Kidney epithelial cell (primary cell): ENCODE measurements at regions not wholly inside any gene's neighbourhood (a gene's known extent, or its start where the extent isn't known, plus 50 kb on each side); places are given as distances from the start of the nearest gene placed in this dataset.

Experiments used
- DNase-seq: peaks from one replicate; pipeline ENCODE4 v3.0.0-alpha.2; 2010; ENCODE audit warnings: low read depth
- H3K27me3 ChIP-seq: 2 replicates; pipeline ENCODE4 v1.6.0; 2011; ENCODE audit warnings: low read length; ENCODE audit not compliant: control insufficient read depth, insufficient read depth
- H3K36me3 ChIP-seq: 2 replicates; pipeline ENCODE4 v1.5.1; 2011; ENCODE audit warnings: low read length; ENCODE audit not compliant: control insufficient read depth, insufficient read depth
- H3K4me3 ChIP-seq: 2 replicates; pipeline ENCODE4 v1.5.1; 2011; ENCODE audit warnings: low read depth, mild to moderate bottlenecking, control low read depth, low read length
- TF ChIP-seq, protein P1 (sequence below): IDR thresholded peaks from 2 replicates; pipeline ENCODE4 v1.5.1; 2011; ENCODE audit warnings: mild to moderate bottlenecking, moderate library complexity, low read length, control low read depth, inconsistent platforms; ENCODE audit not compliant: insufficient read depth, poor library complexity, severe bottlenecking

- DNase-seq, result no peak
- H3K36me3 ChIP-seq, result no peaks in the 10 kb centered on the region
- no peaks in the 10 kb centered on the region for H3K27me3 ChIP-seq
- H3K4me3 ChIP-seq, result no peak overlapping the region
- TF ChIP-seq, protein P1, sequence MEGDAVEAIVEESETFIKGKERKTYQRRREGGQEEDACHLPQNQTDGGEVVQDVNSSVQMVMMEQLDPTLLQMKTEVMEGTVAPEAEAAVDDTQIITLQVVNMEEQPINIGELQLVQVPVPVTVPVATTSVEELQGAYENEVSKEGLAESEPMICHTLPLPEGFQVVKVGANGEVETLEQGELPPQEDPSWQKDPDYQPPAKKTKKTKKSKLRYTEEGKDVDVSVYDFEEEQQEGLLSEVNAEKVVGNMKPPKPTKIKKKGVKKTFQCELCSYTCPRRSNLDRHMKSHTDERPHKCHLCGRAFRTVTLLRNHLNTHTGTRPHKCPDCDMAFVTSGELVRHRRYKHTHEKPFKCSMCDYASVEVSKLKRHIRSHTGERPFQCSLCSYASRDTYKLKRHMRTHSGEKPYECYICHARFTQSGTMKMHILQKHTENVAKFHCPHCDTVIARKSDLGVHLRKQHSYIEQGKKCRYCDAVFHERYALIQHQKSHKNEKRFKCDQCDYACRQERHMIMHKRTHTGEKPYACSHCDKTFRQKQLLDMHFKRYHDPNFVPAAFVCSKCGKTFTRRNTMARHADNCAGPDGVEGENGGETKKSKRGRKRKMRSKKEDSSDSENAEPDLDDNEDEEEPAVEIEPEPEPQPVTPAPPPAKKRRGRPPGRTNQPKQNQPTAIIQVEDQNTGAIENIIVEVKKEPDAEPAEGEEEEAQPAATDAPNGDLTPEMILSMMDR, result no peak
Observed at GRCh38 chr11:128391811-128392210, 195.5 kb downstream of the ETS1 start.

DNA sequence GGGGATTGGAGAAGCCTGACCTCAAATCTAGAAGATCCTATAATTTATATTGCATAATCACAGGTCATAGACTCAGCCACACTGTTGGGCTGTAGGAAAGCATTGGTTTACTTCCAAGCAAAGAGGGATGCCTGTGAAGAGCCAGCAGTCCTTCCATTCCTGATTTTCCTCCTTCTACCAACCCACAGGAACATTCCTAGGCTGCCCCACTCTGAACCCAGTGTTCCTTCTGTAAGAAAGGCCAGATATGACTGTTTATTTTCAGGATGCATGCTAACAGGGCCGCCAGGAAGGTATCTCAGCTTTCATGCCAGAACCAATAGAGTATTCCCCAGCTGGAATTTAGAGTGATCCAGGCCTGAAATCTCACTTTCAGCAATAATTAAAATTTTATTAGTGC lies 197.1 kb downstream of the ETS1 start:
- no peaks in the 10 kb centered on the region for H3K36me3 ChIP-seq
- TF ChIP-seq, protein P1, result no peak
- H3K4me3 ChIP-seq, result no peak overlapping the region
- no peak for DNase-seq
- H3K27me3 ChIP-seq, result no peaks in the 10 kb centered on the region

- TF ChIP-seq, protein P1, result no peak
- DNase-seq, result no peak
- H3K36me3 ChIP-seq, result no peaks in the 10 kb centered on the region
- no peaks in the 10 kb centered on the region for H3K27me3 ChIP-seq
- H3K4me3 ChIP-seq, result no peak overlapping the region
Observed at GRCh38 chr11:128389461-128389976, 197.8 kb downstream of the ETS1 start.

- no peaks in the 10 kb centered on the region for H3K27me3 ChIP-seq
- TF ChIP-seq, protein P1, result no peak
- H3K36me3 ChIP-seq, result no peaks in the 10 kb centered on the region
- DNase-seq, result no peak
- no peak overlapping the region for H3K4me3 ChIP-seq
Observed at GRCh38 chr11:128388206-128388815, 199.0 kb downstream of the ETS1 start.

DNA sequence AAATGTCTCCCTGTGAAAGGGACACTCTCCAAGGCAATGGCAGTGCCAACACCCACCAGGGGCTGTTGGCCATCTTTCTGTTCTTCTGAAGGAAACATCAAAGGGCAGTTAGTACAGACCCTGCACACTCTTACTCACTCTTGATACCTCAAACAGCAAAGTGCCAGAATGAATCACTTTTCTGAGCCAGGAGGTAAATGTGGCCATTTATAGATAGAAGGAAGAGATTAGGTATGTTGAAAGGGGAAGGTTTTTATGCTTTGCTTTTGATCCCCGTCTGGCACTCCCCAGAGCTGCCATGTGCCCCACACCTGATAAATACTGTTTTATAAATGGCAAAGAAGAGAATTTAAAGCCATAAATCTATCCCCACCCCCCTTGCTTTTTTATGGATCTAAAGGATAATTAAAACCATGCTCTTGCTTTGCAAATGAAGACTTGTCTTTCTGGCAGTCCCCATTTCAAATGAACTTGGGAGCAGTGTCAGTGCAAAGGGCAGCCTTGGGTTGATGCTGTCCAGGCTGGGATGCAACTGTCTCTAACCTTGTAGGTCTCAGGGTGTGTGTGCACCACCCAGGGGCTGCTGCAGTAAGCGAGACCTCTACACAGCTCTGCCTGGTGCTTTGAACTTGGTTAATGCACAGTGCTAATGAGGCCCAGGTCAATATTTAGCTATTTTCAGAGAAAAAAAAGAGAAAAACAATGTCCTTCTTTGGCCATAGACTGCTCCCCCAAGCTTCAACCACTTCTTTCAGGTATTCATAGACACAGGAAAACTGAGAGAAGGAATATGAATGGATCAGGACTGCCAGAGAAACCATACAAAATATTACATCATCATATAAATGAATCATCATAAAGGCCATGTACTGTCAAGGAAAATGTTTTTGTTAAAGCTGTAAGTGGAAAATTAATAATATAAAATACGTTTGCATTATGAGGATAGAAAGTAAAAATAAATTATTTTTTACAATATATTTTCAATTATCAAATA lies 207.5 kb downstream of the ETS1 start:
- Histone ChIP-seq H3K27me3 (no peaks in the 10 kb centered on the region), H3K36me3 (no peaks in the 10 kb centered on the region), H3K4me3 (no peak overlapping the region)
- no peak for DNase-seq
- TF ChIP-seq, protein P1, result no peak
